GM12872 (cell line): ENCODE measurements at regions not wholly inside any gene's neighbourhood (a gene's known extent, or its start where the extent isn't known, plus 50 kb on each side); places are given as distances from the start of the nearest gene placed in this dataset.

Source experiments
- TF ChIP-seq, protein P1 (sequence below): IDR thresholded peaks from 3 replicates; pipeline ENCODE4 v1.5.1; 2011; ENCODE audit warnings: low read depth, mild to moderate bottlenecking, low read length, moderate library complexity; ENCODE audit not compliant: insufficient read depth

DNA sequence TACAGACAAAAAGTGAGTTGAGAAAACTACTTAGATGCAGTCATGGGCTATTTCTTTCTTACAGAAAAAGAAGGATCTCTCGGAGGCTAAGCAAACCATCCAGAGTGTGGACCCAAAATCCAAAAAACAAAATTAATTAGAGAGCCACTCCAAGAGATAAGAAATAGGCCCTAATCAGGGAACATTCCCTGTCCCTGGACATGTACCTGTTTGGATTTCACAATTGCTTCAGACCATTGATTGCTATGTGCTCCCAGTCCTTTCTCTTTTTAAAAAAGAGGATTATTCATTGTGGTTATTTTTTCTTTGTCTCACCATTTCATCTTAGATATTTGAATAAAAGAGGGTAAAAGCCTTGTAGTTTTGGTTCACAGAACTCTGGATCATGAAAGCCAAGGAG lies 549.9 kb downstream of the ETNK1 start:
- TF ChIP-seq, protein P1, sequence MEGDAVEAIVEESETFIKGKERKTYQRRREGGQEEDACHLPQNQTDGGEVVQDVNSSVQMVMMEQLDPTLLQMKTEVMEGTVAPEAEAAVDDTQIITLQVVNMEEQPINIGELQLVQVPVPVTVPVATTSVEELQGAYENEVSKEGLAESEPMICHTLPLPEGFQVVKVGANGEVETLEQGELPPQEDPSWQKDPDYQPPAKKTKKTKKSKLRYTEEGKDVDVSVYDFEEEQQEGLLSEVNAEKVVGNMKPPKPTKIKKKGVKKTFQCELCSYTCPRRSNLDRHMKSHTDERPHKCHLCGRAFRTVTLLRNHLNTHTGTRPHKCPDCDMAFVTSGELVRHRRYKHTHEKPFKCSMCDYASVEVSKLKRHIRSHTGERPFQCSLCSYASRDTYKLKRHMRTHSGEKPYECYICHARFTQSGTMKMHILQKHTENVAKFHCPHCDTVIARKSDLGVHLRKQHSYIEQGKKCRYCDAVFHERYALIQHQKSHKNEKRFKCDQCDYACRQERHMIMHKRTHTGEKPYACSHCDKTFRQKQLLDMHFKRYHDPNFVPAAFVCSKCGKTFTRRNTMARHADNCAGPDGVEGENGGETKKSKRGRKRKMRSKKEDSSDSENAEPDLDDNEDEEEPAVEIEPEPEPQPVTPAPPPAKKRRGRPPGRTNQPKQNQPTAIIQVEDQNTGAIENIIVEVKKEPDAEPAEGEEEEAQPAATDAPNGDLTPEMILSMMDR, result no peak

DNA sequence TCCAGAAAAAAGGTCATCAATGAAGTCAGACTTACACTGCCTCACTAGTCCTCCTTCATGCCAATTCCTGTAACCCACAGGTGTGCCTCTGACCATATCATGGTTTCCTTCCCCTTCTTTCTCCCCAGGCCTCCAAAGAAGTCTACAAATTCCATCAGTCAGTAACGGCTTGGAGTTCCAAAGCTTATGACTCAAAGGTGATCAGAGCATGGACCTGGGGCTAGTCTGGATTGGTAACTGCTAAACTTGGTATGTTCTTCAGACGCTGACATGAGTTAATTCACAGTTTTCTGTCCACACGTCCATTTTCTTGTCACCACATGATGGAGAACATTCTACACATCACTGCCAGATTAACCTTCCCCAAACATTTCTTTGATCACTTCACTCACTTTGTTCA lies 560.4 kb downstream of the ETNK1 start:
- TF ChIP-seq, protein P1, result no peak

DNA sequence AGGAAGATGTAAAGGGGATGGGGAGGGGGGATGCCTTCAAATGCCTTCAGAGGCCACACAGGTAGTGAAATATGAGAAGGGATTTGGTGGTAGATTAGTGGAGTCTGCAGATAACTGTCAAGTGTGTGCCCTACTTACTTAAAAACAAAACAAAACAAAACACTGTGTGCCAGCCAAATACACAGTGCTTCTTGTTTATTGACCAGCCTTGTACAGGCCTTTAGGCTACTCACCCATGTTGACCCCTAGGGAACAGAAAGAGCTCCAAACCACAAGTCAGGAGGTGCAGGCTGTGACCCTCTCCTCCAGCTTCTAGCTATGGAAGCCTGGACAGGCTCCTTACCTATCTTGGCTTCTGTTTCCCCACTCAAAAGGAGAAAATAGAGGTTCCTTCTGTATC lies 562.0 kb downstream of the ETNK1 start:
- TF ChIP-seq, protein P1, result no peak

DNA sequence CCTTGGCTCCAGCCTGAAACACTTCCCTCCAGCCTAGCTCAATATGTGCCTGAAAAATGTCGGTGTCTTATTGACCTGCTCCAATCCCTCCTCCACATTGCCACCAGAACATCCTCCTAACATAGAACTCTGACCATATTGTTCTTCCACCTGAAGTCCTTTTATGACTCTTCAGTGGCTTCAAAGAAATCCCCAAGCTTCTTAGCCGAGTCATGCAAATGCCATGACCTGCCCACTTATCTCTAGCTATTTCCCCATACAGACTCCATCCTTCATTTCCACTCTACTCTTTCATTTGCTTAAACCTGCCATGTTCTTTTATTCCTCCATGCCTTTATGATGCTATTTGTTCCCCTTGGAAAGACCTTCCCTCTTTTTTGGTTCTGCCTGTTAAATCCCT lies 568.6 kb downstream of the ETNK1 start:
- TF ChIP-seq, protein P1, result no peak

DNA sequence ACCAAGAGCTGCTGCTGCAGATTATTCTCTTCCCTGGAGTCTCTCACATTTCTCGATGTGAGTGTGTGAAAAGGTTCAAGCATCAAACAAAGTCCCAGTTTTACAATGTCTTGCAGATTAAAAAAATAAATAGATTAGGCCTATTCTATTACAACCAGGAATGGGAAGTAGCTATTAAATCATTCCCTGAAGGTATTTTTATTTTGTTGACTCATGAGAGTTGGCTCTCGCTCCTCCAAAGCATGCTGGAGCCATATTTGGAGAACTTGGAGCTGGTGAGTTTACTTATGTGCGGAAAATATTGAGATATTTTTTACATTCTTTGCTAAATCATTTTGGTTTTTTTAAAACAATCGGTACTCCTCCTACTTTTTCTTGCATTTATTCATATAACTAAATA lies 572.3 kb downstream of the ETNK1 start:
- TF ChIP-seq, protein P1, result no peak

DNA sequence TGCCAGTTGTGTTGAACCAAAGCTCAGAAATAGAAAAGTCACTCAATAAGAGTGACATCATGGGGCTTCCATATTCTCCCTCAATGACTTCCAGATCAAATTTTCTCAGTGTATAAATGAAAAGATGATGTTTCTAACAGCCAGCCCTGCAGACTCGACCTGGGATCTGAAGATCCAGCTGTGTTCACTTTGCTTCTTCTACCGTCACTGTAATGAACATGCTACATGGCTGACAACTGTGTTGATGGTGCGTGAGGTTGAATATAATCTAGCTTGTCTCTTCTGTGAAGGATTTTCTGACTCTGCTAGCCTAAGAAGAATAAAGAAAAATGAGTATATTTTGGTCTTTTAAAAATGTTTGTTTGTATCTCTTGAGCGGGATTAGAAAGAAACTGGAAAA lies 577.8 kb downstream of the ETNK1 start:
- TF ChIP-seq, protein P1, result no peak

DNA sequence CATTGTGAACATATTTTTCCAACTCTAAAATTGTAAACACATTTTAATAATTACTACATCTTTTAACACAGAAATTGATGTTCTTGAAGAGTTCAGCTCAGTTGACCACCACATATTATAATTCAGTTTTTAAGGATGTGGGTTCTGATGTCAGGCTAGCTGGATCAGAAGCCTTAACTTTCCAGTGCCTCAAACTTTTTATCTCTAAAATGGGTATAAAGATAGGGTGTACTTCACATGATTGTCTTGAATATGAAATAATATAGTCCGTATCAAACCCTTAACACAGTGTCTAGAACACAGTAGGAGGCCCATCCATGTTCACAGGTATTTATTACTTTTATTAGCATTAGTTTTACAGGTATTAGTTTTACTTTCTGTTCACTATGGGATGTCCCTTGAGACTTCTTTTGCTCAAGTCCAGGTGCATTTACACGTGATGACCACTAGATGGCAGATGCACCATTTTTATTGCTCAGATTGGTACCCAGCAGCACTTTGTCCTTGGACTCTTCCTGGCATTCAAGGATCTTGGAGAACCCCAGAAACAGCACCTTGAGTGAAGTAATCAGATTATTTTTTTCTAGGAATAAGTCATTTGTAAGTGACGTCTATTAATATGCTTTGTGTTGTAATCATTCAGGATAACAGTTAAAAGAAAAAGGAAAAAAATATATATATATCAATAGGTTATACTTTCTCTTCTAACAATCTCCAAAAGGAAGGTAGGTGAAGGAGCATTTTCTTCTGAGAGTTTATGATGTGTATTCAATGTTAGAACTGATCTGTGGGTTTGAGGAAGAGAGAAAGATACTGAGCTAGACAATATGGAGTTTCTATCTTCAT lies 580.2 kb downstream of the ETNK1 start:
- TF ChIP-seq, protein P1, result peak; percentile 83
